K562 (cell line): ENCODE measurements at regions not wholly inside any gene's neighbourhood (a gene's known extent, or its start where the extent isn't known, plus 50 kb on each side); places are given as distances from the start of the nearest gene placed in this dataset.

Experiments
- ATAC-seq: fragments of 200-7000 bp; cut with Tn5 transposase; 3 replicates; pipeline ENCODE4 v1.9.1; 2020; ENCODE audit warnings: moderate library complexity
- BruUV-seq: library from RNA; stranded (reverse); fragments of 400-500 nt; replicated peaks from 2 replicates; lab custom pipeline; 2021; lab: Mats Ljungman, UMichigan
- CTCF ChIA-PET: fragments of 300-600 bp; formaldehyde crosslinking; extraction: SDS; loops from one replicate; lab custom pipeline; 2021; ENCODE audit warnings: low intra/inter-chr PET ratio; lab: Yijun Ruan, JAX
- POLR2A ChIA-PET: fragments of 300-600, 350-650 bp; sonication (Branson Sonifier 250); formaldehyde crosslinking; extraction: SDS; loops from one replicate; lab custom pipeline; 2021; ENCODE audit warnings: antibody characterized with exemption, inconsistent platforms; lab: Yijun Ruan, JAX
- DNase-seq, 4 experiments: peaks; one replicate each; pipeline versions ENCODE4 v3.0.0 to v3.0.0-alpha.2; 2011 to 2018; ENCODE audit warnings: low spot score in 3 of 4, mixed read lengths in 3 of 4; ENCODE audit errors: extremely low read depth in 1 of 4
- FAIRE-seq: peaks from 2 replicates; lab custom pipeline; 2011; peaks lifted over from hg19 to GRCh38; lab: Jason Lieb, UNC
- H2AFZ ChIP-seq: 2 replicates; pipeline ENCODE4 v1.6.0; 2011; ENCODE audit warnings: low read depth, low read length, control low read depth, inconsistent platforms
- H3K27ac ChIP-seq: fragments of 200-600 bp; 3 replicates; pipeline ENCODE4 v1.8.0; 2011; ENCODE audit warnings: low read depth, mild to moderate bottlenecking, control low read depth, inconsistent platforms, low read length, moderate library complexity, mixed read lengths; ENCODE audit errors: extremely low read depth
- H3K27me3 ChIP-seq, 2 experiments: fragments of 300-600 bp in 1 of 2; 2 replicates in 1 of 2; 3 replicates in 1 of 2; pipeline versions ENCODE4 v1.6.0 to v1.8.0; 2011; ENCODE audit warnings: inconsistent platforms in 2 of 2, low read length in 2 of 2, mild to moderate bottlenecking in 1 of 2, mixed read lengths in 1 of 2, moderate library complexity in 1 of 2; ENCODE audit not compliant: control insufficient read depth in 2 of 2, insufficient read depth in 2 of 2
- H3K36me3 ChIP-seq: fragments of 300-600 bp; 3 replicates; pipeline ENCODE4 v1.8.0; 2011; ENCODE audit warnings: mild to moderate bottlenecking, low read length, inconsistent platforms; ENCODE audit not compliant: control insufficient read depth, insufficient read depth
- H3K4me1 ChIP-seq, 2 experiments: fragments of 200-600 bp in 1 of 2; replicated peaks in 1 of 2; 2 replicates in 1 of 2; 3 replicates in 1 of 2; pipeline versions ENCODE4 v1.5.1 to v1.8.0; 2011; ENCODE audit warnings: inconsistent platforms in 2 of 2, low read length in 2 of 2, mild to moderate bottlenecking in 1 of 2, mixed read lengths in 1 of 2, moderate library complexity in 1 of 2; ENCODE audit not compliant: control insufficient read depth in 2 of 2, insufficient read depth in 2 of 2
- H3K4me2 ChIP-seq: 2 replicates; pipeline ENCODE4 v1.6.1; 2011; ENCODE audit warnings: low read length, control low read depth, inconsistent platforms, mixed read lengths; ENCODE audit not compliant: insufficient read depth
- H3K4me3 ChIP-seq: fragments of 200-600 bp; sonication (generic), shearing (Covaris generic); 2 replicates; pipeline ENCODE4 v1.5.1; 2016; ENCODE audit warnings: control low read depth, inconsistent platforms
- H3K79me2 ChIP-seq: fragments of 200-600 bp; 3 replicates; pipeline ENCODE4 v1.8.0; 2011; ENCODE audit warnings: low read length, inconsistent platforms; ENCODE audit not compliant: control insufficient read depth, insufficient read depth
- H3K9ac ChIP-seq, 2 experiments: 2 replicates each; pipeline versions ENCODE4 v1.6.0 to v1.6.1; 2011; ENCODE audit warnings: low read depth in 2 of 2, low read length in 2 of 2, control low read depth in 1 of 2, inconsistent platforms in 1 of 2, mild to moderate bottlenecking in 1 of 2, mixed read lengths in 1 of 2; ENCODE audit not compliant: insufficient read depth in 1 of 2
- H3K9me1 ChIP-seq: one replicate; pipeline ENCODE4 v1.6.0; 2011; ENCODE audit warnings: inconsistent platforms, mild to moderate bottlenecking, low read length, moderate library complexity; ENCODE audit not compliant: control insufficient read depth, insufficient read depth
- H3K9me3 ChIP-seq: replicated peaks from 2 replicates; pipeline ENCODE4 v1.5.1; 2011; ENCODE audit warnings: low read depth, low read length, inconsistent platforms; ENCODE audit not compliant: control insufficient read depth, insufficient read depth
- H4K20me1 ChIP-seq: replicated peaks from 2 replicates; pipeline ENCODE4 v1.6.1; 2011; ENCODE audit warnings: low read length, inconsistent platforms, mixed read lengths; ENCODE audit not compliant: control insufficient read depth, insufficient read depth
- BCLAF1 ChIP-seq, 2 experiments: fragments of 450-650 bp in 1 of 2; IDR thresholded peaks; 2 replicates each; pipeline ENCODE4 v1.6.1; 2011 to 2017; ENCODE audit warnings: low read depth in 2 of 2, antibody characterized with exemption in 1 of 2, borderline replicate concordance in 1 of 2, low read length in 1 of 2, mild to moderate bottlenecking in 1 of 2, mixed read lengths in 1 of 2; ENCODE audit not compliant: control insufficient read depth in 1 of 2
- ESRRA ChIP-seq: fragments of 450-650 bp; IDR thresholded peaks from 2 replicates; pipeline ENCODE4 v1.6.1; 2014; ENCODE audit warnings: low read depth, mild to moderate bottlenecking, moderate library complexity, borderline replicate concordance
- FOXA1 ChIP-seq: fragments of 450-650 bp; IDR thresholded peaks from 2 replicates; pipeline ENCODE4 v1.6.1; 2016; ENCODE audit warnings: mild to moderate bottlenecking, borderline replicate concordance
- HDAC2 ChIP-seq: fragments of 450-650 bp; IDR thresholded peaks from 2 replicates; pipeline ENCODE4 v1.6.1; 2016; ENCODE audit warnings: mild to moderate bottlenecking
- STAT5B ChIP-seq: fragments of 250-450 bp; sonication (Bioruptor Pico); IDR thresholded peaks from 2 replicates; pipeline ENCODE4 v1.8.0; 2021; ENCODE audit warnings: mild to moderate bottlenecking, inconsistent platforms
- ZBTB26 ChIP-seq: fragments of 450-650 bp; formaldehyde crosslinking; IDR thresholded peaks from 2 replicates; pipeline ENCODE4 v1.4.0; 2022; ENCODE audit warnings: missing genetic modification characterization
- ZNF830 ChIP-seq: fragments of 250-450 bp; sonication (Bioruptor Pico); IDR thresholded peaks from 2 replicates; pipeline ENCODE4 v1.5.0; 2021; ENCODE audit warnings: mild to moderate bottlenecking
- WGBS: fragments of 100-300 bp; shearing (Covaris generic); methylation state at CpG from one replicate; pipeline ENCODE4 v1.1.6; 2016; ENCODE audit warnings: low coverage, mixed read lengths; ENCODE audit not compliant: insufficient coverage; ENCODE audit errors: missing lambda C conversion rate; 5-methylcytosine and 5-hydroxymethylcytosine counted together
- in situ Hi-C: fragments of 300-500 bp; cut with MboI; formaldehyde crosslinking; loops from 4 replicates; pipeline ENCODE4 v1.15.0; 2018; ENCODE audit warnings: inconsistent platforms, mixed read lengths
- intact Hi-C: fragments of 100-400 bp; cut with micrococcal nuclease; formaldehyde crosslinking; loops from 2 replicates; pipeline ENCODE4 v1.14.2; 2022

DNA sequence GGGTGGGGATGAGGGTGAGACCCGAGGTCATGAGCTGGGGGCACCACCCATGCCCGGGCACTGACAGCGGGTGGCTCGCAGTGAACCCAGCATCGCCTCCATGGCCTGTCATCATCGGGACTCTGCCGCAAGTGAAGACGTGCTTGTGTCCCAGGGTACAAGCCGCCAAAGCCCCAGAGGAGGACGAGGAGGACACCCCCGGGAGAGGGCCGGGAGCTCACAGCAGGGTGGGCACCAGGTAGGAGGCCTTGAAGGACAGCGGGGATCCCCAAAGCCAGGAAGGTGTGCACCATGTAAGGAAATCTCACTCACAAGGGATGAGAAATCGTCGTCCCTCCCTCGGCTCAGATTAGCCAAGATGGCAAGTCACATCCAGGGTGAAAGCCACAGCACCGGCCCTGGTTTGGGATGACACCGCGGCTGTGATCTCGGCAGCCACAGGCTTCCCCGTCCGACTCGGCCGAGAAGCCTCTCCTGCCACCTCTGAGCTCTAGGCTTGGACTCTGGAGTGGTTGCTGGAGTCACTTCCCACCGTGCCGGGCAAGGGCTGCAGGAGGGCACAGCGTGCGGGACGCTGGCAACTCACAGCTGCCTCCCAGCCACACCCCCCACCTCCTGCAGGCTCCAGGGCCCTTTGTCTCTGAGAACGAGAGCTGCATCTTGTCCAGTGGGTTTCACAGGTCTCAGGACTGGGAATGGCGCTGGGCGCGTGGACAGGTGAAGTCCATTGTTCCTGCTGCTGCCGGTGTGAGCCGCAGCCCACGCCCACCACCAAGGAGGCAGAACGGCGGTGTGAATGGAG, 81.6 kb upstream of the CTDP1 start (continued):
- TF ChIP-seq BCLAF1 (IDR thresholded peaks at IDR 0.05; ENCODE audit: borderline replicate concordance in 1 of 2, control insufficient read depth in 1 of 2, low read depth in 2 of 2, low read length in 1 of 2) (no peak), ESRRA (no peak), ZBTB26 (CRISPR knock-in tag) (no peak)

DNA sequence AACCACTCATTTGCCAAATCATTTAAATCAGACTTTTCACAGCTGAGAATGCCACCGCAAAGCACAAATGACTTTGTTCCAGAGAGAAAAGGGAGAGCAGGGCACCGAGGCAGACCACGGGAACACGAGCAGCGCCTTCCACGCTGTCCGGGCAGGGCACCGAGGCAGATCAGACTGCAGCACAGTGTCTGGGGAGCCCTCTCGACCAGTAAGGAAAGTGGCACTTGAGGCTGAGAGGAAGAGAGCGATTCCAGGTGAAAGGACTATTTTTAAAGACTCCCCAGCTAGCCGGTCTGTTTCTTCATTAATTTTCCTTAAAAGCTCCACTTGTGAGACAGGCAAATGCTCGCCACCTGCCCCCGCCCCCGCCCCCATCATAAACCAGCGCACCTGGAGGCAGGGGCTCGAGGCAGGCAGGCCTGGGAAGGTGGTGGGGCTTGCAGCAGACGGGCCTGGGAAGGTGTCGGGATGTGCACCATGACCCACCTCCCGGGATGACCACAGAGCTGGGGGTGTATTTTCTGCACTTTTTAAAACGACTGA, 80.9 kb upstream of the CTDP1 start:
- no peaks in the 10 kb centered on the region for H3K36me3 ChIP-seq
- in situ Hi-C loops = no loop called here
- DNase-seq = no peak
- H3K9me1 ChIP-seq = no peaks in the 10 kb centered on the region
- H3K4me1 ChIP-seq = peaks cover 7 to 49% of the 10 kb centered on the region in 2 experiments; a peak in 4 of 5 replicates
- no TSS peak for BruUV-seq
- H3K27me3 ChIP-seq = peaks cover 13 to 29% of the 10 kb centered on the region in 2 experiments
- no peak overlapping the region for H2AFZ ChIP-seq
- H3K4me2 ChIP-seq = no peak overlapping the region
- 37% methylated on average over 7 of the region's 20 CpGs for WGBS
- no peaks in the 10 kb centered on the region for H4K20me1 ChIP-seq
- H3K4me3 ChIP-seq = no peak overlapping the region
- no peak overlapping the region for H3K9ac ChIP-seq
- no peak for ATAC-seq
- no peak overlapping the region for H3K27ac ChIP-seq
- ChIA-PET POLR2A (interaction anchor here (0.7 to 1.1 kb wide), 2 partner anchors 12 to 1517 kb away, joined by 3 read pairs; no protein-coding TSS in a partner anchor), CTCF (no interaction called here)
- intact Hi-C loops = no loop called here
- no peaks in the 10 kb centered on the region for H3K79me2 ChIP-seq
- FAIRE-seq = no peak
- H3K9me3 ChIP-seq = no peaks in the 10 kb centered on the region
- TF ChIP-seq STAT5B (CRISPR knock-in tag) (no peak), HDAC2 (no peak), FOXA1 (no peak), ZNF830 (CRISPR knock-in tag) (no peak)
